GM12872 (cell line): ENCODE measurements at regions not wholly inside any gene's neighbourhood (a gene's known extent, or its start where the extent isn't known, plus 50 kb on each side); places are given as distances from the start of the nearest gene placed in this dataset.

Experiments
- CTCF ChIP-seq: IDR thresholded peaks from 3 replicates; pipeline ENCODE4 v1.5.1; 2011; ENCODE audit warnings: low read depth, mild to moderate bottlenecking, low read length, moderate library complexity; ENCODE audit not compliant: insufficient read depth

- no peak for TF ChIP-seq CTCF
These were observed 326.9 kb downstream of the LPIN1 start for GRCh38 chr2:12073217-12073852.

- no peak for TF ChIP-seq CTCF
These were observed 327.9 kb downstream of the LPIN1 start for GRCh38 chr2:12074126-12074844.

- TF ChIP-seq CTCF = no peak
These were observed 328.4 kb downstream of the LPIN1 start for GRCh38 chr2:12074845-12075217.

GRCh38 chr2:12075603-12076002 lies 329.2 kb downstream of the LPIN1 start:
- no peak for TF ChIP-seq CTCF

- TF ChIP-seq CTCF = no peak
These were observed 330.4 kb downstream of the LPIN1 start for GRCh38 chr2:12076810-12077209.

- no peak for TF ChIP-seq CTCF
These were observed 333.9 kb downstream of the LPIN1 start for GRCh38 chr2:12080360-12080759.

- TF ChIP-seq CTCF = no peak
These were observed 335.2 kb downstream of the LPIN1 start for GRCh38 chr2:12081481-12082210.
